Upper lobe of left lung (tissue), 4 donors: ENCODE measurements at regions not wholly inside any gene's neighbourhood (a gene's known extent, or its start where the extent isn't known, plus 50 kb on each side); places are given as distances from the start of the nearest gene placed in this dataset.

ENCODE experiments used
- EP300 ChIP-seq, 4 donors: sonication (generic); formaldehyde crosslinking; IDR thresholded peaks; one replicate each; pipeline ENCODE4 v1.5.1; 2017; ENCODE audit warnings: antibody characterized with exemption in 4 of 4, control low read depth in 2 of 4
- POLR2A ChIP-seq, 4 donors: fragments of 450-650 bp; IDR thresholded peaks; one replicate each; pipeline ENCODE4 v1.5.1; 2016 to 2017; ENCODE audit warnings: antibody characterized with exemption in 4 of 4, mild to moderate bottlenecking in 2 of 4
- POLR2AphosphoS5 ChIP-seq, 2 donors: sonication (generic); formaldehyde crosslinking; IDR thresholded peaks; one replicate each; pipeline ENCODE4 v1.5.1; 2017; ENCODE audit warnings: antibody characterized with exemption in 2 of 2
- TF ChIP-seq, protein P1 (sequence below), 6 experiments: fragments of 450-650 bp in 4 of 6; fragments of 200-600 bp in 2 of 6; sonication (generic) in 2 of 6; IDR thresholded peaks; one replicate each; pipeline ENCODE4 v1.5.1; 2016 to 2019; ENCODE audit warnings: antibody characterized with exemption in 6 of 6

- TF ChIP-seq POLR2A (IDR thresholded peaks at IDR 0.05), result no peak
- TF ChIP-seq, protein P1, sequence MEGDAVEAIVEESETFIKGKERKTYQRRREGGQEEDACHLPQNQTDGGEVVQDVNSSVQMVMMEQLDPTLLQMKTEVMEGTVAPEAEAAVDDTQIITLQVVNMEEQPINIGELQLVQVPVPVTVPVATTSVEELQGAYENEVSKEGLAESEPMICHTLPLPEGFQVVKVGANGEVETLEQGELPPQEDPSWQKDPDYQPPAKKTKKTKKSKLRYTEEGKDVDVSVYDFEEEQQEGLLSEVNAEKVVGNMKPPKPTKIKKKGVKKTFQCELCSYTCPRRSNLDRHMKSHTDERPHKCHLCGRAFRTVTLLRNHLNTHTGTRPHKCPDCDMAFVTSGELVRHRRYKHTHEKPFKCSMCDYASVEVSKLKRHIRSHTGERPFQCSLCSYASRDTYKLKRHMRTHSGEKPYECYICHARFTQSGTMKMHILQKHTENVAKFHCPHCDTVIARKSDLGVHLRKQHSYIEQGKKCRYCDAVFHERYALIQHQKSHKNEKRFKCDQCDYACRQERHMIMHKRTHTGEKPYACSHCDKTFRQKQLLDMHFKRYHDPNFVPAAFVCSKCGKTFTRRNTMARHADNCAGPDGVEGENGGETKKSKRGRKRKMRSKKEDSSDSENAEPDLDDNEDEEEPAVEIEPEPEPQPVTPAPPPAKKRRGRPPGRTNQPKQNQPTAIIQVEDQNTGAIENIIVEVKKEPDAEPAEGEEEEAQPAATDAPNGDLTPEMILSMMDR (IDR thresholded peaks at IDR 0.05), result no peak
- TF ChIP-seq EP300 (IDR thresholded peaks at IDR 0.05), result no peak
- no peak for TF ChIP-seq POLR2AphosphoS5 (IDR thresholded peaks at IDR 0.05)
Observed at GRCh38 chr15:95565690-95566089, 764.8 kb upstream of the NR2F2 start.
